ENCODE measurements at regions not wholly inside any gene's neighbourhood (a gene's known extent, or its start where the extent isn't known, plus 50 kb on each side); places are given as distances from the start of the nearest gene placed in this dataset.

- FAIRE-seq (no peak), DNase-seq (ENCODE audit: low read depth) (no peak)
- Histone ChIP-seq H3K27me3 (ENCODE audit: insufficient read depth, low read length) (no peaks in the 10 kb centered on the region), H3K4me2 (ENCODE audit: low read length) (no peak overlapping the region), H3K4me3 (ENCODE audit: insufficient read depth, low read depth, low read length) (no peak overlapping the region), H2AFZ (ENCODE audit: low read depth, low read length) (no peak overlapping the region), H3K9me3 (ENCODE audit: insufficient read depth, low read depth, low read length) (no peaks in the 10 kb centered on the region), H3K36me3 (ENCODE audit: insufficient read depth, low read length) (no peaks in the 10 kb centered on the region), H3K4me1 (ENCODE audit: insufficient read depth, low read length) (peaks cover 22% of the 10 kb centered on the region), H4K20me1 (ENCODE audit: insufficient read depth, low read length) (no peaks in the 10 kb centered on the region), H3K9ac (ENCODE audit: low read length) (no peak overlapping the region), H3K27ac (ENCODE audit: low read depth, low read length) (no peak overlapping the region), H3K79me2 (ENCODE audit: insufficient read depth, low read length) (no peaks in the 10 kb centered on the region)
- Mint-ChIP-seq H3K4me1 (ENCODE audit: low read depth, unreplicated experiment) (peaks cover 21% of the 10 kb centered on the region), H3K36me3 (ENCODE audit: low read depth, unreplicated experiment) (peaks cover 3% of the 10 kb centered on the region), H3K27ac (ENCODE audit: unreplicated experiment) (no peak overlapping the region), H3K27me3 (ENCODE audit: low read depth, unreplicated experiment) (peaks cover 20% of the 10 kb centered on the region), H3K4me3 (ENCODE audit: unreplicated experiment) (no peak overlapping the region), H3K9me3 (ENCODE audit: unreplicated experiment) (no peaks in the 10 kb centered on the region)
- no peak for TF ChIP-seq EZH2 (IDR thresholded peaks at IDR 0.05; ENCODE audit: insufficient read depth, low read length)
These were observed 72.3 kb downstream of the MCFD2 start for GRCh38 chr2:46843316-46843715.

GRCh38 chr2:46842876-46843275 is 72.7 kb downstream of the MCFD2 start:
- no peaks in the 10 kb centered on the region for H4K20me1 ChIP-seq (ENCODE audit: insufficient read depth, low read length)
- DNase-seq (ENCODE audit: low read depth) (no peak), FAIRE-seq (no peak)
- H2AFZ ChIP-seq (ENCODE audit: low read depth, low read length) = no peak overlapping the region
- H3K4me3 Mint-ChIP-seq (ENCODE audit: unreplicated experiment) = no peak overlapping the region
- H3K4me2 ChIP-seq (ENCODE audit: low read length) = no peak overlapping the region
- no peaks in the 10 kb centered on the region for H3K79me2 ChIP-seq (ENCODE audit: insufficient read depth, low read length)
- H3K27ac Mint-ChIP-seq (ENCODE audit: unreplicated experiment) = no peak overlapping the region
- H3K4me1 ChIP-seq (ENCODE audit: insufficient read depth, low read length) = peaks cover 17% of the 10 kb centered on the region
- no peak overlapping the region for H3K4me3 ChIP-seq (ENCODE audit: insufficient read depth, low read depth, low read length)
- H3K36me3 ChIP-seq (ENCODE audit: insufficient read depth, low read length) = no peaks in the 10 kb centered on the region
- peaks cover 16% of the 10 kb centered on the region for H3K4me1 Mint-ChIP-seq (ENCODE audit: low read depth, unreplicated experiment)
- peaks cover 3% of the 10 kb centered on the region for H3K36me3 Mint-ChIP-seq (ENCODE audit: low read depth, unreplicated experiment)
- no peak for TF ChIP-seq EZH2 (IDR thresholded peaks at IDR 0.05; ENCODE audit: insufficient read depth, low read length)
- no peak for TF ChIP-seq CTCF (IDR thresholded peaks at IDR 0.05; ENCODE audit: insufficient read depth, low read depth, low read length)
- H3K27ac ChIP-seq (ENCODE audit: low read depth, low read length) = no peak overlapping the region
- H3K9me3 Mint-ChIP-seq (ENCODE audit: unreplicated experiment) = no peaks in the 10 kb centered on the region
- no peak overlapping the region for H3K9ac ChIP-seq (ENCODE audit: low read length)
- no peaks in the 10 kb centered on the region for H3K9me3 ChIP-seq (ENCODE audit: insufficient read depth, low read depth, low read length)
- H3K27me3 Mint-ChIP-seq (ENCODE audit: low read depth, unreplicated experiment) = peaks cover 23% of the 10 kb centered on the region
- H3K27me3 ChIP-seq (ENCODE audit: insufficient read depth, low read length) = no peaks in the 10 kb centered on the region

GRCh38 chr2:46841621-46842020 is 74.0 kb downstream of the MCFD2 start:
- Histone ChIP-seq H3K9ac (ENCODE audit: low read length) (no peak overlapping the region), H3K79me2 (ENCODE audit: insufficient read depth, low read length) (no peaks in the 10 kb centered on the region)
- DNase-seq (ENCODE audit: low read depth) = no peak

More at GRCh38 chr2:46841621-46842020, 74.0 kb downstream of the MCFD2 start:
- Histone ChIP-seq H3K27ac (ENCODE audit: low read depth, low read length) (no peak overlapping the region), H3K27me3 (ENCODE audit: insufficient read depth, low read length) (no peaks in the 10 kb centered on the region), H4K20me1 (ENCODE audit: insufficient read depth, low read length) (no peaks in the 10 kb centered on the region), H3K9me3 (ENCODE audit: insufficient read depth, low read depth, low read length) (no peaks in the 10 kb centered on the region), H3K4me3 (ENCODE audit: insufficient read depth, low read depth, low read length) (no peak overlapping the region), H3K4me2 (ENCODE audit: low read length) (no peak overlapping the region), H3K4me1 (ENCODE audit: insufficient read depth, low read length) (peaks cover 7% of the 10 kb centered on the region), H3K36me3 (ENCODE audit: insufficient read depth, low read length) (no peaks in the 10 kb centered on the region), H2AFZ (ENCODE audit: low read depth, low read length) (no peak overlapping the region)
- Mint-ChIP-seq H3K4me1 (ENCODE audit: low read depth, unreplicated experiment) (peaks cover 9% of the 10 kb centered on the region), H3K4me3 (ENCODE audit: unreplicated experiment) (no peak overlapping the region), H3K27ac (ENCODE audit: unreplicated experiment) (no peak overlapping the region), H3K9me3 (ENCODE audit: unreplicated experiment) (no peaks in the 10 kb centered on the region), H3K27me3 (ENCODE audit: low read depth, unreplicated experiment) (peaks cover 23% of the 10 kb centered on the region), H3K36me3 (ENCODE audit: low read depth, unreplicated experiment) (peaks cover 3% of the 10 kb centered on the region)
- no peak for TF ChIP-seq EZH2 (IDR thresholded peaks at IDR 0.05; ENCODE audit: insufficient read depth, low read length)
- no peak for TF ChIP-seq CTCF (IDR thresholded peaks at IDR 0.05; ENCODE audit: insufficient read depth, low read depth, low read length)
- no peak for FAIRE-seq
